Upper lobe of left lung (tissue), 4 donors: ENCODE measurements at regions not wholly inside any gene's neighbourhood (a gene's known extent, or its start where the extent isn't known, plus 50 kb on each side); places are given as distances from the start of the nearest gene placed in this dataset.

Experiments used
- CTCF ChIP-seq, 6 experiments: fragments of 450-650 bp in 4 of 6; fragments of 200-600 bp in 2 of 6; sonication (generic) in 2 of 6; IDR thresholded peaks; one replicate each; pipeline ENCODE4 v1.5.1; 2016 to 2019; ENCODE audit warnings: antibody characterized with exemption in 6 of 6
- EP300 ChIP-seq, 4 donors: sonication (generic); formaldehyde crosslinking; IDR thresholded peaks; one replicate each; pipeline ENCODE4 v1.5.1; 2017; ENCODE audit warnings: antibody characterized with exemption in 4 of 4, control low read depth in 2 of 4
- POLR2A ChIP-seq, 4 donors: fragments of 450-650 bp; IDR thresholded peaks; one replicate each; pipeline ENCODE4 v1.5.1; 2016 to 2017; ENCODE audit warnings: antibody characterized with exemption in 4 of 4, mild to moderate bottlenecking in 2 of 4
- POLR2AphosphoS5 ChIP-seq, 2 donors: sonication (generic); formaldehyde crosslinking; IDR thresholded peaks; one replicate each; pipeline ENCODE4 v1.5.1; 2017; ENCODE audit warnings: antibody characterized with exemption in 2 of 2

GRCh38 chr7:104065491-104065890, 76.0 kb upstream of the RELN start:
- no peak for TF ChIP-seq CTCF (IDR thresholded peaks at IDR 0.05)
- TF ChIP-seq EP300 (IDR thresholded peaks at IDR 0.05): no peak
- TF ChIP-seq POLR2A (IDR thresholded peaks at IDR 0.05): no peak
- TF ChIP-seq POLR2AphosphoS5 (IDR thresholded peaks at IDR 0.05): no peak
